Retinal pigment epithelial cell (primary cell): ENCODE measurements at regions not wholly inside any gene's neighbourhood (a gene's known extent, or its start where the extent isn't known, plus 50 kb on each side); places are given as distances from the start of the nearest gene placed in this dataset.
"Not testable (repeated sequence)": the region's sequence is repeated elsewhere in the genome, so short reads cannot be mapped to it uniquely, and the experiment has no call there.

ENCODE experiments used
- DNase-seq: peaks from one replicate; pipeline ENCODE4 v3.0.0-alpha.2; 2010; ENCODE audit warnings: low read depth
- H3K4me3 ChIP-seq: 2 replicates; pipeline ENCODE4 v1.5.1; 2011; ENCODE audit warnings: mild to moderate bottlenecking, low read length, control low read depth, moderate library complexity
- CTCF ChIP-seq: conservative IDR thresholded peaks from 2 replicates; pipeline ENCODE4 v1.5.1; 2011; ENCODE audit warnings: low read depth, low read length, control low read depth, inconsistent platforms

- not testable (repeated sequence) for H3K4me3 ChIP-seq, DNase-seq
Observed at GRCh38 chrX:3833761-3834542, 120.5 kb upstream of the PRKX start.

DNA sequence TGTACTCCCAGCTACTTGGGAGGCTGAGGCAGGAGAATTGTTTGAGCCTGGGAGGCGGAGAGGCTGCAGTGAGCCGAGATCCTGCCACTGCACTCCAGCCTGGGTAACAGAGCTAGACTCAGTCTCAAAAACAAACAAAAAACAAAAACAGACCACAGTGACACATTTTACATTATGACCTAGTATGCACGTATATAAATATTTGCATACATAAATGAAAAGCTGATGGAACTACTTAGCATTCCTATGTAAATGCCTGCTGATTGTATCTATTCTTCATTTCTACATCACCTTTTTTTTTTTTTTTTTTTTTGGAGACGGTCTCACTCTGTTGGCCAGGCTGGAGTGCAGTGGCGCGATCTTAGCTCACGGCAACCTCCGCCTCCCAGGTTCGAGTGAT is 116.6 kb upstream of the PRKX start:
- DNase-seq, H3K4me3 ChIP-seq: not testable (repeated sequence)

GRCh38 chrX:3829041-3829531 is 115.6 kb upstream of the PRKX start:
- H3K4me3 ChIP-seq, DNase-seq: not testable (repeated sequence)

DNA sequence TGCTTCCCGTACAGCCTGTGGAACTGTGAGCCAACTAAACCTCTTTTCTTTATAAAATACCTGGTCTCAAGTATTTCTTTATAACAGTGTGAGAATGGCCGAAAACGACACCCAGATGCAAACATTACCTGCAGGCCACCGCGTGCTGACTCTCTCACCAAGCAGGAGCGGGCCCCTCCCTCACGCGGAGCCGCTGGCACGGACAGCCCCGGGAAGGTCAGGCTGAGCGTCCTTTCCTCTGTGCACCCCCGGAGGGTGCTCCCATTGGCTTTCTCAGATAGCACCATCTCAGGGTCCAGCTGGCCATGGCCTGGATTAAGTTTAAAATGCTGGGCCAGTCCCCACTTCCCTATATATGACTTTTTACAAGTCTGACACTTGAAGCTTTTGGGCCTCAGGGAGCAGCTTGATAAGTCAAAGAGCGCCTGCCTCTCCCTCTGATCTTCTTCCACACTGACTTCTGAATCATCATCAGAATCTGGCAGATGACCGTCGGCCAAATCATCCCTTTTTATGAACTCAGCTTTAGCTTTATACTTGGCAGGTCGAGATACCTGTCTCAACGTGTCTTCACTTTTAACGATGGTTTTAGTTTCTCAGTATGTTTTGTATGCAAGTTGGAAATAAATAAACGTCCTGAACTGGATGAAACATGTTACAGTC is 115.1 kb upstream of the PRKX start:
- H3K4me3 ChIP-seq, DNase-seq: not testable (repeated sequence)

- H3K4me3 ChIP-seq, DNase-seq: not testable (repeated sequence)
Observed at GRCh38 chrX:3824008-3824407, 110.6 kb upstream of the PRKX start.

GRCh38 chrX:3820167-3820566 is 106.7 kb upstream of the PRKX start:
- peak; percentile 66 for DNase-seq
- no peak for TF ChIP-seq CTCF
- H3K4me3 ChIP-seq, result no peak overlapping the region

DNA sequence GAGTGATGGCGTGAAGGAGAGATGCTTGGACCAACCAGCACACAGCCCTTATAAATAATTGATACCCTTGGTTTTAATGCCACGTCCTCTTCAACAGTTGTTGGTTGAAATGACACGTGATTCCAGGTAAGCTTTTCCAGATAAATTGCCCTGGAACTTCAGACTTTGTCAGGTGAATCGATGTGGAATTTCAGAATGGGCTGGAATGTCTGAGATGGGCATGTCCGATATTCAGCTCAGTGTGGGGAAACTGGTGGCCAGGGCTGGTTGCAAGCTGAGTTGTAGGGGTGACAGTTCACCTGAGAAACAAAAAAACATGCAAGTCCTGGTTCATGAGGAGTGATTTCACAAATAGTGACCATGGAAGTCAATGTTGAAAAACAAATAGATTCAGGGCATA is 104.0 kb upstream of the PRKX start:
- H3K4me3 ChIP-seq, DNase-seq: not testable (repeated sequence)

DNA sequence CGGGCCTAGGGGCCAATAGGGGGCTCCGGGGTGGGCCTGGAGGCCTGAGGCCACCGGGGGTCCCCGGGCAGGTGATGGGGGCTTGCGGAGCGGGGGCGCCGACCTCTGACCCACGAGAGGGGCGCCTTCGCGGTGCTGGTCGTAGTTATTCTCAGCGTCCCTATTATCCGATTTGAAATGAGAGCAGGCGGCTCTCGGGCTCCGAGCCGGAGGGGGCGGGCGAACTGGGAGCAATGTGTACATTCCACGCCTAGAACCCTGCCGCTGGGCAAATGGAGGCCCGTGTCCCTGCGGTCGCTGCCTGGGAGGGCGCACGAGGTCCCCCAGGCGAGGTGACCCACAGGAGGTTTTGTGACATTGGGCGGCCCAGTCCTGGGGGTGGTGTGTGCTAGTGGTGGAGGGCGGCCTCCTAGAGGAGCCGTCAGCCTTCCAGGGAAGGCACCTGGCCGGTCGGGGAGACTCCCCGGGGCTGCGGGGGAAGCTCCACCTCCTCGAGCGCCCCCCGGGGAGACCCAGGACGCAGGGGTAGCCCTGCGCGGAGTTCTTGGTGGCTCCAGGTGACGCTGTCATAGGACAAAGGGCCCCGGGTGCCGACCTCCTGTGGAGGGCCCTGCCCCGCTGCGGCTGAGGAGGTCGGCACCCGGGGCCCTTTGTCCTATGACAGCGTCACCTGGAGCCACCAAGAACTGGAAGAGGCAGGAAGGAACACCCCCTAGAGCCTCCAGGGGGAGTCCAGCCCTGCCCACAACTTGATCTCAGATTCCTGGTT is 102.6 kb upstream of the PRKX start:
- DNase-seq, result no peak
- peak; percentile 37 for TF ChIP-seq CTCF
- H3K4me3 ChIP-seq, result peak overlapping the region; percentile 65

- DNase-seq, result no peak
- peak; percentile 66 for TF ChIP-seq CTCF
- H3K4me3 ChIP-seq, result no peak overlapping the region
Observed at GRCh38 chrX:3811331-3812311, 98.2 kb upstream of the PRKX start.
